Naive thymus-derived CD4-positive, alpha-beta T cell (primary cell): ENCODE measurements at regions not wholly inside any gene's neighbourhood (a gene's known extent, or its start where the extent isn't known, plus 50 kb on each side); places are given as distances from the start of the nearest gene placed in this dataset.

Source experiments
- ATAC-seq: fragments of 150-1000 bp; cut with Tn5 transposase; 2 replicates; pipeline ENCODE4 v1.10.0; 2021; ENCODE audit warnings: mild to moderate bottlenecking, moderate library complexity
- CTCF ChIA-PET: fragments of 350-600 bp; sonication (Branson Sonifier 250); formaldehyde crosslinking; loops from one replicate; lab custom pipeline; 2021; ENCODE audit warnings: antibody characterized with exemption; lab: Charles Lee
- POLR2A ChIA-PET: fragments of 350-600 bp; sonication (Branson Sonifier 250); formaldehyde crosslinking; loops from one replicate; lab custom pipeline; 2021; ENCODE audit warnings: antibody characterized with exemption, inconsistent platforms; lab: Charles Lee
- DNase-seq, 9 donors: peaks; one replicate each; pipeline versions ENCODE4 v3.0.0 to v3.0.0-alpha.2; 2020 to 2022; ENCODE audit warnings: mixed read lengths in 1 of 9
- H3K27ac ChIP-seq: one replicate; pipeline ENCODE4 v1.7.0; 2013; ENCODE audit warnings: mild to moderate bottlenecking, low read depth, low read length, moderate library complexity
- H3K27me3 ChIP-seq, 2 donors: one replicate each; pipeline ENCODE4 v1.7.0; 2013; ENCODE audit warnings: low read length in 2 of 2, mild to moderate bottlenecking in 2 of 2, moderate library complexity in 2 of 2; ENCODE audit not compliant: control insufficient read depth in 2 of 2, insufficient read depth in 2 of 2
- H3K36me3 ChIP-seq, 3 experiments: 1 replicate in 2 of 3; 2 replicates in 1 of 3; pipeline ENCODE4 v1.7.0; 2013; ENCODE audit warnings: low read length in 3 of 3, mild to moderate bottlenecking in 3 of 3, moderate library complexity in 1 of 3; ENCODE audit not compliant: insufficient read depth in 3 of 3, control insufficient read depth in 2 of 3
- H3K4me1 ChIP-seq, 2 donors: one replicate each; pipeline ENCODE4 v1.7.0; 2013; ENCODE audit warnings: low read length in 2 of 2, mild to moderate bottlenecking in 2 of 2, moderate library complexity in 1 of 2; ENCODE audit not compliant: control insufficient read depth in 2 of 2, insufficient read depth in 2 of 2
- H3K4me3 ChIP-seq: 2 replicates; pipeline ENCODE4 v1.7.0; 2013; ENCODE audit warnings: mild to moderate bottlenecking, low read length
- H3K9me3 ChIP-seq, 3 experiments: 1 replicate in 2 of 3; 2 replicates in 1 of 3; pipeline ENCODE4 v1.7.0; 2013; ENCODE audit warnings: low read length in 3 of 3; ENCODE audit not compliant: control insufficient read depth in 2 of 3
- H3K27ac Mint-ChIP-seq, 9 donors: one replicate each; pipeline ENCODE4 v1.8.0; 2020 to 2022; ENCODE audit warnings: mixed read lengths in 9 of 9, mild to moderate bottlenecking in 8 of 9, moderate library complexity in 5 of 9, inconsistent platforms in 2 of 9
- H3K27me3 Mint-ChIP-seq, 5 donors: one replicate each; pipeline ENCODE4 v1.8.0; 2021 to 2022; ENCODE audit warnings: mixed read lengths in 5 of 5, mild to moderate bottlenecking in 1 of 5
- H3K36me3 Mint-ChIP-seq, 5 donors: one replicate each; pipeline ENCODE4 v1.8.0; 2020 to 2022; ENCODE audit warnings: mixed read lengths in 5 of 5, mild to moderate bottlenecking in 3 of 5, inconsistent platforms in 1 of 5
- H3K4me1 Mint-ChIP-seq, 7 donors: one replicate each; pipeline ENCODE4 v1.8.0; 2020 to 2022; ENCODE audit warnings: mixed read lengths in 7 of 7, mild to moderate bottlenecking in 3 of 7, inconsistent platforms in 1 of 7
- H3K4me3 Mint-ChIP-seq, 10 donors: one replicate each; pipeline ENCODE4 v1.8.0; 2020 to 2022; ENCODE audit warnings: mild to moderate bottlenecking in 10 of 10, mixed read lengths in 10 of 10, moderate library complexity in 6 of 10, inconsistent platforms in 2 of 10
- H3K9me3 Mint-ChIP-seq, 11 donors: one replicate each; pipeline ENCODE4 v1.8.0; 2020 to 2022; ENCODE audit warnings: mixed read lengths in 11 of 11, mild to moderate bottlenecking in 4 of 11, inconsistent platforms in 1 of 11, moderate library complexity in 1 of 11
- intact Hi-C, 2 donors: fragments of 100-400 bp; cut with micrococcal nuclease; formaldehyde crosslinking; loops; one replicate each; pipeline ENCODE4 v1.15.1; 2023

- peaks cover 0 to 17% (median 6%) of the 10 kb centered on the region in 11 donors for H3K9me3 Mint-ChIP-seq
- Histone ChIP-seq H3K4me1 (no peaks in the 10 kb centered on the region), H3K9me3 (no peaks in the 10 kb centered on the region), H3K36me3 (no peaks in the 10 kb centered on the region), H3K27ac (no peak overlapping the region), H3K27me3 (no peaks in the 10 kb centered on the region), H3K4me3 (no peak overlapping the region)
- ATAC-seq (no peak), DNase-seq (no peak)
- H3K4me3 Mint-ChIP-seq: no peak overlapping the region
- POLR2A ChIA-PET: no interaction called here
- no peaks in the 10 kb centered on the region for H3K4me1 Mint-ChIP-seq
- H3K27ac Mint-ChIP-seq: no peak overlapping the region
- intact Hi-C loops: no loop called here
- H3K36me3 Mint-ChIP-seq: peaks cover 0 to 3% (median 0%) of the 10 kb centered on the region in 5 donors
- CTCF ChIA-PET: no interaction called here
- no peaks in the 10 kb centered on the region for H3K27me3 Mint-ChIP-seq
Measured at GRCh38 chr2:142791335-142791734, 86.1 kb upstream of the KYNU start.

- Mint-ChIP-seq H3K9me3 (peaks cover 0 to 17% (median 3%) of the 10 kb centered on the region in 11 donors), H3K4me3 (no peak overlapping the region), H3K36me3 (peaks cover 0 to 3% (median 0%) of the 10 kb centered on the region in 5 donors), H3K4me1 (no peaks in the 10 kb centered on the region), H3K27me3 (no peaks in the 10 kb centered on the region), H3K27ac (no peak overlapping the region)
- intact Hi-C loops: no loop called here
- ChIA-PET CTCF (no interaction called here), POLR2A (no interaction called here)
- Histone ChIP-seq H3K36me3 (no peaks in the 10 kb centered on the region), H3K4me1 (no peaks in the 10 kb centered on the region), H3K27ac (no peak overlapping the region), H3K4me3 (no peak overlapping the region), H3K9me3 (no peaks in the 10 kb centered on the region), H3K27me3 (no peaks in the 10 kb centered on the region)
- no peak for DNase-seq
- no peak for ATAC-seq
Measured at GRCh38 chr2:142786918-142787702, 90.4 kb upstream of the KYNU start.

GRCh38 chr2:142782942-142783443 is 94.5 kb upstream of the KYNU start:
- Mint-ChIP-seq H3K4me1 (no peaks in the 10 kb centered on the region), H3K9me3 (no peaks in the 10 kb centered on the region), H3K27ac (no peak overlapping the region), H3K27me3 (no peaks in the 10 kb centered on the region), H3K4me3 (no peak overlapping the region), H3K36me3 (no peaks in the 10 kb centered on the region)
- ATAC-seq (no peak), DNase-seq (no peak)
- Histone ChIP-seq H3K27me3 (no peaks in the 10 kb centered on the region), H3K36me3 (no peaks in the 10 kb centered on the region), H3K9me3 (no peaks in the 10 kb centered on the region), H3K27ac (no peak overlapping the region), H3K4me3 (no peak overlapping the region), H3K4me1 (no peaks in the 10 kb centered on the region)
- POLR2A ChIA-PET: no interaction called here
- intact Hi-C loops: no loop called here
- CTCF ChIA-PET: no interaction called here

- Mint-ChIP-seq H3K4me3 (no peak overlapping the region), H3K27ac (no peak overlapping the region), H3K27me3 (no peaks in the 10 kb centered on the region), H3K4me1 (no peaks in the 10 kb centered on the region), H3K36me3 (no peaks in the 10 kb centered on the region), H3K9me3 (peaks cover 0 to 4% (median 0%) of the 10 kb centered on the region in 11 donors)
- ChIA-PET CTCF (no interaction called here), POLR2A (no interaction called here)
- Histone ChIP-seq H3K27ac (no peak overlapping the region), H3K9me3 (no peaks in the 10 kb centered on the region), H3K36me3 (no peaks in the 10 kb centered on the region), H3K4me1 (no peaks in the 10 kb centered on the region), H3K4me3 (no peak overlapping the region), H3K27me3 (no peaks in the 10 kb centered on the region)
- no peak for ATAC-seq
- intact Hi-C loops: no loop called here
- no peak for DNase-seq
Measured at GRCh38 chr2:142781146-142781545, 96.3 kb upstream of the KYNU start.

- Histone ChIP-seq H3K4me3 (no peak overlapping the region), H3K27me3 (no peaks in the 10 kb centered on the region), H3K36me3 (no peaks in the 10 kb centered on the region), H3K4me1 (no peaks in the 10 kb centered on the region), H3K9me3 (no peaks in the 10 kb centered on the region), H3K27ac (no peak overlapping the region)
- DNase-seq (no peak), ATAC-seq (no peak)
- Mint-ChIP-seq H3K9me3 (peaks cover 0 to 23% (median 4%) of the 10 kb centered on the region in 11 donors), H3K36me3 (no peaks in the 10 kb centered on the region), H3K27me3 (no peaks in the 10 kb centered on the region), H3K4me3 (no peak overlapping the region), H3K27ac (no peak overlapping the region), H3K4me1 (no peaks in the 10 kb centered on the region)
- ChIA-PET POLR2A (no interaction called here), CTCF (no interaction called here)
- intact Hi-C loops: no loop called here
Measured at GRCh38 chr2:142778289-142778688, 99.2 kb upstream of the KYNU start.

GRCh38 chr2:142777742-142778141 is 99.7 kb upstream of the KYNU start:
- Histone ChIP-seq H3K27ac (no peak overlapping the region), H3K4me3 (no peak overlapping the region), H3K4me1 (no peaks in the 10 kb centered on the region), H3K36me3 (no peaks in the 10 kb centered on the region), H3K9me3 (no peaks in the 10 kb centered on the region), H3K27me3 (no peaks in the 10 kb centered on the region)
- H3K4me3 Mint-ChIP-seq: no peak overlapping the region
- no peaks in the 10 kb centered on the region for H3K4me1 Mint-ChIP-seq
- peaks cover 0 to 28% (median 9%) of the 10 kb centered on the region in 11 donors for H3K9me3 Mint-ChIP-seq
- DNase-seq (no peak), ATAC-seq (no peak)
- H3K27ac Mint-ChIP-seq: no peak overlapping the region
- ChIA-PET CTCF (no interaction called here), POLR2A (no interaction called here)
- H3K36me3 Mint-ChIP-seq: no peaks in the 10 kb centered on the region
- intact Hi-C loops: no loop called here
- H3K27me3 Mint-ChIP-seq: no peaks in the 10 kb centered on the region

- no peak for DNase-seq
- Histone ChIP-seq H3K9me3 (peaks cover 0 to 8% (median 0%) of the 10 kb centered on the region in 3 experiments), H3K4me3 (no peak overlapping the region), H3K27me3 (no peaks in the 10 kb centered on the region), H3K4me1 (no peaks in the 10 kb centered on the region), H3K36me3 (no peaks in the 10 kb centered on the region), H3K27ac (no peak overlapping the region)
- H3K4me1 Mint-ChIP-seq: no peaks in the 10 kb centered on the region
- POLR2A ChIA-PET: no interaction called here
- H3K4me3 Mint-ChIP-seq: no peak overlapping the region
- intact Hi-C loops: no loop called here
- H3K9me3 Mint-ChIP-seq: peaks cover 2 to 54% (median 17%) of the 10 kb centered on the region in 11 donors
- no peaks in the 10 kb centered on the region for H3K36me3 Mint-ChIP-seq
- CTCF ChIA-PET: no interaction called here
- no peak overlapping the region for H3K27ac Mint-ChIP-seq
- H3K27me3 Mint-ChIP-seq: no peaks in the 10 kb centered on the region
- ATAC-seq: no peak
Measured at GRCh38 chr2:142769761-142770160, 107.7 kb upstream of the KYNU start.
